ENCODE measurements at regions not wholly inside any gene's neighbourhood (a gene's known extent, or its start where the extent isn't known, plus 50 kb on each side); places are given as distances from the start of the nearest gene placed in this dataset.
"Not testable (repeated sequence)": the region's sequence is repeated elsewhere in the genome, so short reads cannot be mapped to it uniquely, and the experiment has no call there.

- DNase-seq (ENCODE audit: low spot score): no peak
Measured at GRCh38 chr6:81002126-81002525, 750.4 kb downstream of the TENT5A start.

- DNase-seq (ENCODE audit: low spot score): no peak
Measured at GRCh38 chr6:80991316-80991715, 761.2 kb downstream of the TENT5A start.

- DNase-seq (ENCODE audit: low spot score): no peak
Measured at GRCh38 chr6:80988892-80989291, 763.6 kb downstream of the TENT5A start.

GRCh38 chr6:80988286-80988685 lies 764.2 kb downstream of the TENT5A start:
- DNase-seq (ENCODE audit: low spot score): no peak

- not testable (repeated sequence) for DNase-seq (ENCODE audit: low spot score)
Measured at GRCh38 chr6:80981226-80981625, 771.3 kb downstream of the TENT5A start.

GRCh38 chr6:80976336-80976735 lies 776.1 kb downstream of the TENT5A start:
- DNase-seq (ENCODE audit: low spot score): no peak

- DNase-seq (ENCODE audit: low spot score): no peak
Measured at GRCh38 chr6:80974579-80974978, 777.9 kb downstream of the TENT5A start.

GRCh38 chr6:80969439-80969838 lies 783.0 kb downstream of the TENT5A start:
- no peak for DNase-seq (ENCODE audit: low spot score)

GRCh38 chr6:80967609-80968008 lies 784.9 kb downstream of the TENT5A start:
- DNase-seq (ENCODE audit: low spot score): no peak

GRCh38 chr6:80962382-80962781 lies 790.1 kb downstream of the TENT5A start:
- DNase-seq (ENCODE audit: low spot score): no peak

- DNase-seq (ENCODE audit: low spot score): no peak
Measured at GRCh38 chr6:80961166-80961565, 791.3 kb downstream of the TENT5A start.

GRCh38 chr6:80959034-80959433 lies 793.4 kb downstream of the TENT5A start:
- DNase-seq (ENCODE audit: low spot score): no peak

- no peak for DNase-seq (ENCODE audit: low spot score)
Measured at GRCh38 chr6:80956898-80957297, 795.6 kb downstream of the TENT5A start.

- DNase-seq (ENCODE audit: low spot score): not testable (repeated sequence)
Measured at GRCh38 chr6:80952479-80952878, 800.0 kb downstream of the TENT5A start.

GRCh38 chr6:80946402-80946801 lies 806.1 kb downstream of the TENT5A start:
- no peak for DNase-seq (ENCODE audit: low spot score)

- DNase-seq (ENCODE audit: low spot score): no peak
Measured at GRCh38 chr6:80942911-80943310, 809.6 kb downstream of the TENT5A start.

GRCh38 chr6:80940976-80941375 lies 811.5 kb downstream of the TENT5A start:
- DNase-seq (ENCODE audit: low spot score): no peak

- no peak for DNase-seq (ENCODE audit: low spot score)
Measured at GRCh38 chr6:80940571-80940970, 811.9 kb downstream of the TENT5A start.

GRCh38 chr6:80939898-80940297 lies 812.6 kb downstream of the TENT5A start:
- no peak for DNase-seq (ENCODE audit: low spot score)

- DNase-seq (ENCODE audit: low spot score): no peak
Measured at GRCh38 chr6:80939480-80939879, 813.0 kb downstream of the TENT5A start.

GRCh38 chr6:80938131-80938530 lies 814.4 kb downstream of the TENT5A start:
- no peak for DNase-seq (ENCODE audit: low spot score)

GRCh38 chr6:80932359-80932758 lies 820.1 kb downstream of the TENT5A start:
- DNase-seq (ENCODE audit: low spot score): no peak

- DNase-seq (ENCODE audit: low spot score): no peak
Measured at GRCh38 chr6:80930376-80930775, 822.1 kb downstream of the TENT5A start.

GRCh38 chr6:80923816-80924215 lies 817.3 kb downstream of the BCKDHB start:
- DNase-seq (ENCODE audit: low spot score): no peak

- no peak for DNase-seq (ENCODE audit: low spot score)
Measured at GRCh38 chr6:80922916-80923455, 816.5 kb downstream of the BCKDHB start.

Data from HuH-7.5 (cell line).